ENCODE measurements at regions not wholly inside any gene's neighbourhood (a gene's known extent, or its start where the extent isn't known, plus 50 kb on each side); places are given as distances from the start of the nearest gene placed in this dataset.

- no peaks in the 10 kb centered on the region for H3K36me3 ChIP-seq (ENCODE audit: insufficient read depth, low read length)
- no peaks in the 10 kb centered on the region for H3K9me2 ChIP-seq (replicated peaks; ENCODE audit: low read depth, low read length)
- no peak overlapping the region for H3K9ac ChIP-seq (ENCODE audit: low read depth, low read length, poor library complexity, severe bottlenecking)
- no peak for TF ChIP-seq EZH2phosphoT487 (IDR thresholded peaks at IDR 0.05; ENCODE audit: borderline replicate concordance)
- no peak for TF ChIP-seq CTCF (conservative IDR thresholded peaks at IDR 0.05; ENCODE audit: low read length)
- no peaks in the 10 kb centered on the region for H3K4me1 ChIP-seq (ENCODE audit: insufficient read depth, low read length, poor library complexity, severe bottlenecking)
- no peaks in the 10 kb centered on the region for H4K20me1 ChIP-seq (ENCODE audit: insufficient read depth, low read length, poor library complexity, severe bottlenecking)
- H3K27me3 ChIP-seq (ENCODE audit: insufficient read depth, low read length, poor library complexity, severe bottlenecking) = no peaks in the 10 kb centered on the region
- no peak overlapping the region for H3K4me2 ChIP-seq (ENCODE audit: low read depth, low read length, poor library complexity, severe bottlenecking)
- H3K9me3 ChIP-seq (ENCODE audit: insufficient read depth, low read depth, low read length) = no peaks in the 10 kb centered on the region
- H3F3A ChIP-seq (ENCODE audit: low read depth) = no peaks in the 10 kb centered on the region
- no peaks in the 10 kb centered on the region for H3K79me2 ChIP-seq (ENCODE audit: insufficient read depth, low read length)
- H3K4me3 ChIP-seq (ENCODE audit: low read length, poor library complexity, severe bottlenecking) = no peak overlapping the region
- H2AFZ ChIP-seq (ENCODE audit: low read length) = no peak overlapping the region
These were observed 285.4 kb upstream of the MGAT5 start for GRCh38 chr2:133968446-133968845.

- Histone ChIP-seq H3K9me3 (ENCODE audit: insufficient read depth, low read depth, low read length) (no peaks in the 10 kb centered on the region), H3K4me2 (ENCODE audit: low read depth, low read length, poor library complexity, severe bottlenecking) (no peak overlapping the region), H3K4me3 (ENCODE audit: low read length, poor library complexity, severe bottlenecking) (no peak overlapping the region), H3K4me1 (ENCODE audit: insufficient read depth, low read length, poor library complexity, severe bottlenecking) (no peaks in the 10 kb centered on the region), H3K36me3 (ENCODE audit: insufficient read depth, low read length) (no peaks in the 10 kb centered on the region), H3K9me2 (replicated peaks; ENCODE audit: low read depth, low read length) (no peaks in the 10 kb centered on the region), H2AFZ (ENCODE audit: low read length) (no peak overlapping the region), H3K9ac (ENCODE audit: low read depth, low read length, poor library complexity, severe bottlenecking) (no peak overlapping the region), H4K20me1 (ENCODE audit: insufficient read depth, low read length, poor library complexity, severe bottlenecking) (no peaks in the 10 kb centered on the region), H3K27me3 (ENCODE audit: insufficient read depth, low read length, poor library complexity, severe bottlenecking) (no peaks in the 10 kb centered on the region), H3F3A (ENCODE audit: low read depth) (no peaks in the 10 kb centered on the region), H3K79me2 (ENCODE audit: insufficient read depth, low read length) (no peaks in the 10 kb centered on the region)
- TF ChIP-seq EZH2phosphoT487 (IDR thresholded peaks at IDR 0.05; ENCODE audit: borderline replicate concordance) (no peak), CTCF (conservative IDR thresholded peaks at IDR 0.05; ENCODE audit: low read length) (no peak)
These were observed 283.2 kb upstream of the MGAT5 start for GRCh38 chr2:133970641-133971040.

GRCh38 chr2:133972297-133972696, 281.6 kb upstream of the MGAT5 start:
- H3K27me3 ChIP-seq (ENCODE audit: insufficient read depth, low read length, poor library complexity, severe bottlenecking) = no peaks in the 10 kb centered on the region
- no peak overlapping the region for H3K9ac ChIP-seq (ENCODE audit: low read depth, low read length, poor library complexity, severe bottlenecking)
- H4K20me1 ChIP-seq (ENCODE audit: insufficient read depth, low read length, poor library complexity, severe bottlenecking) = no peaks in the 10 kb centered on the region
- H3K4me2 ChIP-seq (ENCODE audit: low read depth, low read length, poor library complexity, severe bottlenecking) = no peak overlapping the region
- no peaks in the 10 kb centered on the region for H3F3A ChIP-seq (ENCODE audit: low read depth)
- H3K9me3 ChIP-seq (ENCODE audit: insufficient read depth, low read depth, low read length) = no peaks in the 10 kb centered on the region
- no peaks in the 10 kb centered on the region for H3K36me3 ChIP-seq (ENCODE audit: insufficient read depth, low read length)
- no peaks in the 10 kb centered on the region for H3K79me2 ChIP-seq (ENCODE audit: insufficient read depth, low read length)
- TF ChIP-seq EZH2phosphoT487 (IDR thresholded peaks at IDR 0.05; ENCODE audit: borderline replicate concordance) (no peak), CTCF (conservative IDR thresholded peaks at IDR 0.05; ENCODE audit: low read length) (no peak)
- no peak overlapping the region for H3K4me3 ChIP-seq (ENCODE audit: low read length, poor library complexity, severe bottlenecking)
- no peaks in the 10 kb centered on the region for H3K4me1 ChIP-seq (ENCODE audit: insufficient read depth, low read length, poor library complexity, severe bottlenecking)
- H2AFZ ChIP-seq (ENCODE audit: low read length) = no peak overlapping the region
- H3K9me2 ChIP-seq (replicated peaks; ENCODE audit: low read depth, low read length) = no peaks in the 10 kb centered on the region

Data from Loucy (cell line).